ENCODE measurements at regions not wholly inside any gene's neighbourhood (a gene's known extent, or its start where the extent isn't known, plus 50 kb on each side); places are given as distances from the start of the nearest gene placed in this dataset.

DNA sequence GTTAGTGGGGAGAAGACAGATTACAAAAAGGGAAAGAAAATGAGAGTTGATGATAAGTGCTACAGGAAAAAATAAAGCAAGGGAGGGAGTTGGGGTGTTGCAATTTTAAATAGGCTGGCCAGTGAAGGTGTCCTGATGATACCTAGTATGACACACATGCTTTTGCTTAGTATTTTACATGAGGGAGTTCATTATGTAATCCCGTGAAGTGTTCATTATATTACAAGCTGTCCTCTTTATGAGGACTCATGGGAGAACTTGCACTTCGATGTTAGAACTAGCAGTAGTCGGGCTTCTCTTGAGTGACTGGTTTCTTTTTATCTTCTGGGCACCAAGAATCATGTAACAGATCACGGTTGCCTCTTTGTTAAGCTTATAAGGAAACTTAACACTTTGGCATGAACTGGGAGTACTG lies 102.3 kb upstream of the MTPN start:
- peaks cover 7% of the 10 kb centered on the region for H3K4me1 Mint-ChIP-seq
- no peaks in the 10 kb centered on the region for H3K9me3 Mint-ChIP-seq
- no peak overlapping the region for H3K4me3 Mint-ChIP-seq
- H3K27me3 Mint-ChIP-seq (ENCODE audit: low read depth), result peaks cover 7% of the 10 kb centered on the region
- H3K27ac Mint-ChIP-seq, result no peak overlapping the region
- TF ChIP-seq, protein P1, sequence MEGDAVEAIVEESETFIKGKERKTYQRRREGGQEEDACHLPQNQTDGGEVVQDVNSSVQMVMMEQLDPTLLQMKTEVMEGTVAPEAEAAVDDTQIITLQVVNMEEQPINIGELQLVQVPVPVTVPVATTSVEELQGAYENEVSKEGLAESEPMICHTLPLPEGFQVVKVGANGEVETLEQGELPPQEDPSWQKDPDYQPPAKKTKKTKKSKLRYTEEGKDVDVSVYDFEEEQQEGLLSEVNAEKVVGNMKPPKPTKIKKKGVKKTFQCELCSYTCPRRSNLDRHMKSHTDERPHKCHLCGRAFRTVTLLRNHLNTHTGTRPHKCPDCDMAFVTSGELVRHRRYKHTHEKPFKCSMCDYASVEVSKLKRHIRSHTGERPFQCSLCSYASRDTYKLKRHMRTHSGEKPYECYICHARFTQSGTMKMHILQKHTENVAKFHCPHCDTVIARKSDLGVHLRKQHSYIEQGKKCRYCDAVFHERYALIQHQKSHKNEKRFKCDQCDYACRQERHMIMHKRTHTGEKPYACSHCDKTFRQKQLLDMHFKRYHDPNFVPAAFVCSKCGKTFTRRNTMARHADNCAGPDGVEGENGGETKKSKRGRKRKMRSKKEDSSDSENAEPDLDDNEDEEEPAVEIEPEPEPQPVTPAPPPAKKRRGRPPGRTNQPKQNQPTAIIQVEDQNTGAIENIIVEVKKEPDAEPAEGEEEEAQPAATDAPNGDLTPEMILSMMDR (IDR thresholded peaks at IDR 0.05; ENCODE audit: unreplicated experiment in 3 of 3), result no peak
- no peaks in the 10 kb centered on the region for H3K36me3 Mint-ChIP-seq (ENCODE audit: low read depth)

DNA sequence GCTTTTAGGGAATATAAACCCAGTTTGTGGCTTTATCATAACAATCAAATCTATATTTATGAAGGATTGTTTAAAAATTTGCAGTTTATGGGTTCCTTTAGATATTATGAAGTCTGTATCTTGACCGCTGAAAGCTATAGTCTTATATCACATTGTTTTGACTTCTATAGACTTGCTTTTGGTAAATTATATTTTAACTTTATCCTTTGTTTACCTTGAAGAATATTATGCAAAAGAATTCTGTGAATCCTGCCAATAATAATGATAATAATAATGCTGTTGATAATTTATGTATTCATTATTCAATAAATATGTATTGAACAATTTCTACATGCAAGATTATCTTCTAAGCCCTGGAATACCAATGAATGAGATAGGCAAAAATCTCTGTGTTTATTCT lies 101.9 kb upstream of the MTPN start:
- H3K27me3 Mint-ChIP-seq (ENCODE audit: low read depth), result peaks cover 7% of the 10 kb centered on the region
- peaks cover 7% of the 10 kb centered on the region for H3K4me1 Mint-ChIP-seq
- peak overlapping the region in 2 of 3 experiments; percentile 13 to 28 for H3K27ac Mint-ChIP-seq

DNA sequence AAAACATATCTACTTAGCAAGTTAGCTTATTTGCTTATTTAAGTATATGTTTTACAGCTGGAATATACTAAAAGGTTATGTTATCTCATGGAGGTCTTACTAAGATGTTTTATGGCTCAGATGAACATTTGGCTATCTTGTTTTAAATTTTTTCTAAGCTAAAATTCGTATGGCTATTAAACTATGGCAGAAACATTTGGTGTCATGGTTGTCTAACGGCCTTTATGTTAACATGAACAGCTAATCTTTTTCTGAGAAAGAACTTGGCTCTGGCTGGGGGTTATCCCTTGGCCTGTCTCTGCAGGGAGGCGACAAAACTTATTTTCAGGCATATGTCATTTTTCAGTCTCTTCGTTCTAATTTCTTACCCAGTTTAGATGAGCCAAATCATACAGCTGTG lies 101.5 kb upstream of the MTPN start:
- H3K36me3 Mint-ChIP-seq (ENCODE audit: low read depth), result no peaks in the 10 kb centered on the region
- TF ChIP-seq, protein P1 (IDR thresholded peaks at IDR 0.05; ENCODE audit: unreplicated experiment in 3 of 3), result no peak
- H3K4me3 Mint-ChIP-seq, result no peak overlapping the region
- H3K4me1 Mint-ChIP-seq, result peaks cover 7% of the 10 kb centered on the region
- peaks cover 7% of the 10 kb centered on the region for H3K27me3 Mint-ChIP-seq (ENCODE audit: low read depth)
- peak overlapping the region; percentile 13 to 45 (median 28) for H3K27ac Mint-ChIP-seq
- H3K9me3 Mint-ChIP-seq, result no peaks in the 10 kb centered on the region

More for the DNA sequence above, 101.9 kb upstream of the MTPN start:
- Mint-ChIP-seq H3K9me3 (no peaks in the 10 kb centered on the region), H3K4me3 (no peak overlapping the region), H3K36me3 (ENCODE audit: low read depth) (no peaks in the 10 kb centered on the region)
- TF ChIP-seq, protein P1 (IDR thresholded peaks at IDR 0.05; ENCODE audit: unreplicated experiment in 3 of 3), result no peak

DNA sequence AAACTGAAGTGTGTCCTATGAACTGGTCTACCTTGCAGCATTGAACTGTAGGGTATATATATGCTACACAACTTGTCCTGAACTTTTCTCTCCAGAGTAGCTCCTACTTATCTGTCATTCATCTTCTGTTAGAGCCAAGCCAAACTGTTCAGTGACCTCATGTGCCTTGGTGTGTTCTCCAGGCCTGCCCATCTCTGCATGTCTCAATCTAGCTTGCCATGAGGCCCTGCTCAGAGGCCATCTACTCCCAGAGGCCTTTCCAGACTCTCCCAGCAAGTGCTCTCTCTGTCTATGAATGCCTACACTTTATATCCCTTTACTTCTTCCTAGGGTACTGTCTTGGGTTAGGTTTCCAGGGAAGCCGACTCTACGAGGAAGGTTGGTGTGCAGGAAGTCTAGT lies 99.8 kb upstream of the MTPN start:
- Mint-ChIP-seq H3K27ac (no peak overlapping the region), H3K4me3 (no peak overlapping the region), H3K27me3 (ENCODE audit: low read depth) (peaks cover 4% of the 10 kb centered on the region), H3K4me1 (peaks cover 7% of the 10 kb centered on the region), H3K36me3 (ENCODE audit: low read depth) (no peaks in the 10 kb centered on the region), H3K9me3 (no peaks in the 10 kb centered on the region)
- TF ChIP-seq, protein P1 (IDR thresholded peaks at IDR 0.05; ENCODE audit: unreplicated experiment in 3 of 3), result no peak

DNA sequence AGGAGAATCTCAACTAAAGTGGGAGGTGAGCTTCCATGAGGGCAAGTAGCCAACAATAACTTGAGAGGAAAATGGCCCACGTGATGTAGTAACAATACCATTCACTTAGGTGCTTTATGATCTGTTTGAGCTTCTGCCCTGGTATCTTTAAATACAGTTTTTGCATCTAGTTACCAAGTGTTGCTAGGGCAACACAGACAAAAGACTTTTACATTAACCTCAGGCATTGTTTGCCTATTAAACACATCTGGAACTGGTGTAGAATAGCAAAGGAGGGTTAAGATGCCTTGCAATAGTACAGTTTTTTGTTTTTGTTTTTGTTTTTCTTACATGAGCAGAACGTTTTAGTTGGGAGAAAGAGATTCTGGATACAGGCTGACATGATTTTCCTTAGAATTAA lies 97.7 kb upstream of the MTPN start:
- Mint-ChIP-seq H3K36me3 (ENCODE audit: low read depth) (no peaks in the 10 kb centered on the region), H3K27ac (peak overlapping the region in 2 of 3 experiments; percentile 40 to 49), H3K9me3 (no peaks in the 10 kb centered on the region), H3K4me1 (peaks cover 12% of the 10 kb centered on the region), H3K4me3 (no peak overlapping the region), H3K27me3 (ENCODE audit: low read depth) (peaks cover 4% of the 10 kb centered on the region)
- TF ChIP-seq, protein P1 (IDR thresholded peaks at IDR 0.05; ENCODE audit: unreplicated experiment in 3 of 3), result no peak

DNA sequence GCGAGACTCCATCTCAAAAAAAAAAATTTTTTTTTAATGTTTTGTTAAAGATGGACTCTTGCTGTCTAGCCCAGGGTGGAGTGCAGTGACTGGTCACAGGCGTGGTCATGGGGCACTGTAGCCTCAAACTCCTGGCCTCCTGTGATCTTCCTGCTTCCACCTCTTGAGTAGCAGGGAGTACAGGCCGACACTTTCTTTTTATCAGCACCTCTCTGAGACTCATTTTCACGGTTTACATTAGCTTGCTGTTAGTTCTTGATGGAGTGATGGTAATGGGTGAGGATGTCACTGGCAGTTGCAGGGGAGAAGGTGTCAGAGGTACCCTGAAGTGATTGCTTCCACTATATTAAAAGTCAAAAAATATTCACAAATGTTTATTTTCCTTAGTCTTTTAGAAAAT lies 95.3 kb upstream of the MTPN start:
- Mint-ChIP-seq H3K4me1 (peaks cover 5% of the 10 kb centered on the region), H3K4me3 (no peak overlapping the region), H3K27me3 (ENCODE audit: low read depth) (peaks cover 4% of the 10 kb centered on the region), H3K27ac (no peak overlapping the region), H3K36me3 (ENCODE audit: low read depth) (no peaks in the 10 kb centered on the region), H3K9me3 (no peaks in the 10 kb centered on the region)
- TF ChIP-seq, protein P1 (IDR thresholded peaks at IDR 0.05; ENCODE audit: unreplicated experiment in 3 of 3), result no peak

All from nephron (organoid).